ENCODE measurements at regions not wholly inside any gene's neighbourhood (a gene's known extent, or its start where the extent isn't known, plus 50 kb on each side); places are given as distances from the start of the nearest gene placed in this dataset.

DNA sequence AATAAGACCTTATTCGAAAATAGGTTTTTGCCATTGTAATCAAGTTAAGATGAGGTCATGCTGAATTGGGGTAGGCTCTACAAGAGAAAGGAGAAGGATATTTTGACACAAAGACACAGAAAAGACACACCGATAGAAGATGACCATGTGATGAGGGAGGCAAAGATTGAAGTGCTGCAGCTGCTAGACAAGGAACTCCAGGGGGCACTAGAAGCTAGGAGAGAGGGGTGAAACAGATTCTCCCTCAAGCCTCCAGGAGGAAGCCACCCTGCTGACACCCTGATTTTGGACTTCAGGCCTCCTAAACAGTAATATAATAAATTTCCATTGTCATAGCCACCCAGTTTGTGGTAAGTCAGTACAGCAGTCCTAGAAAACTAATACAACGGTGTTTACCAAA lies 506.8 kb upstream of the CAMK1G start:
- no peak for TF ChIP-seq EZH2phosphoT487 (conservative IDR thresholded peaks at IDR 0.05; ENCODE audit: low read length)
- Histone ChIP-seq H2AFZ (ENCODE audit: low read depth, low read length, severe bottlenecking) (no peak overlapping the region), H4K20me1 (ENCODE audit: low read depth, low read length) (no peaks in the 10 kb centered on the region), H3F3A (ENCODE audit: insufficient read depth) (no peaks in the 10 kb centered on the region), H3K79me2 (ENCODE audit: insufficient read depth, low read length) (no peaks in the 10 kb centered on the region), H3K9ac (ENCODE audit: low read length) (no peak overlapping the region), H3K9me2 (replicated peaks; ENCODE audit: insufficient read depth, low read length) (no peaks in the 10 kb centered on the region), H3K27me3 (ENCODE audit: low read length) (no peaks in the 10 kb centered on the region), H3K36me3 (ENCODE audit: low read length) (no peaks in the 10 kb centered on the region), H3K4me2 (ENCODE audit: low read depth, low read length, poor library complexity, severe bottlenecking) (no peak overlapping the region), H3K9me3 (ENCODE audit: insufficient read depth, low read length) (no peaks in the 10 kb centered on the region), H3K4me3 (ENCODE audit: insufficient read depth, low read length, poor library complexity, severe bottlenecking) (no peak overlapping the region), H3K27ac (ENCODE audit: low read depth, low read length) (no peak overlapping the region)

DNA sequence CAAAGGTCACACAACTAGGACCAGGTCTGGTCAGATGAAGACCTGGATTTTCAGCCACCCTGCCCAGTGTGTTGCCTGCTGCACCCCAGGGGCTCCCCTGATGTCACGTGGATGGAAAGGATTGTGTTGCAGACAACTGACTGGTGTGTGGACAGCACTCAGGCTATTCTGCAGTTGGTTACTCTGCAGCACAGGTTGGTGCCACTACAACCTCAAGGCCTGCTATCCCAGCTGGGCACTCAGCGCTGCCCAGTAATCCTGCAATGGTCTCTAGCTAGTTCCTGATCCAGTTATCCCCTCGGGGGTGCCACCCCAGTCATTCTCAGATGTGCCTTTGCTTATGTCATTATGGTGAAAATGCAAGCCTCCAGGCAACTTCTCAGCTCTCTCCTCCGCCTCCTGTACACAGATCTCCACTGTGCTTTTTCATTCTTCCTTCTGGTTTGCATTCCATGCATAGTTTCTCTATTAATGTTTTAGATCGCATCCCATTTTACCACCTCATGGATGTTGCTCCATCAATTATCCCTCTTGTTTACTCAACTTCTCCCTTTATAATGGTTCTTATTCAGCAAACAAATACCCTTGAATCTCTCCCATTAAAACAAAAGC lies 503.2 kb upstream of the CAMK1G start:
- no peaks in the 10 kb centered on the region for H3K36me3 ChIP-seq (ENCODE audit: low read length)
- H3K27me3 ChIP-seq (ENCODE audit: low read length) = no peaks in the 10 kb centered on the region
- H3K9ac ChIP-seq (ENCODE audit: low read length) = no peak overlapping the region
- no peak overlapping the region for H3K4me2 ChIP-seq (ENCODE audit: low read depth, low read length, poor library complexity, severe bottlenecking)
- H3K9me2 ChIP-seq (replicated peaks; ENCODE audit: insufficient read depth, low read length) = no peaks in the 10 kb centered on the region
- no peak overlapping the region for H3K27ac ChIP-seq (ENCODE audit: low read depth, low read length)
- H4K20me1 ChIP-seq (ENCODE audit: low read depth, low read length) = no peaks in the 10 kb centered on the region
- no peaks in the 10 kb centered on the region for H3K79me2 ChIP-seq (ENCODE audit: insufficient read depth, low read length)
- H2AFZ ChIP-seq (ENCODE audit: low read depth, low read length, severe bottlenecking) = no peak overlapping the region
- H3K9me3 ChIP-seq (ENCODE audit: insufficient read depth, low read length) = no peaks in the 10 kb centered on the region
- no peak overlapping the region for H3K4me3 ChIP-seq (ENCODE audit: insufficient read depth, low read length, poor library complexity, severe bottlenecking)
- TF ChIP-seq, protein P1, sequence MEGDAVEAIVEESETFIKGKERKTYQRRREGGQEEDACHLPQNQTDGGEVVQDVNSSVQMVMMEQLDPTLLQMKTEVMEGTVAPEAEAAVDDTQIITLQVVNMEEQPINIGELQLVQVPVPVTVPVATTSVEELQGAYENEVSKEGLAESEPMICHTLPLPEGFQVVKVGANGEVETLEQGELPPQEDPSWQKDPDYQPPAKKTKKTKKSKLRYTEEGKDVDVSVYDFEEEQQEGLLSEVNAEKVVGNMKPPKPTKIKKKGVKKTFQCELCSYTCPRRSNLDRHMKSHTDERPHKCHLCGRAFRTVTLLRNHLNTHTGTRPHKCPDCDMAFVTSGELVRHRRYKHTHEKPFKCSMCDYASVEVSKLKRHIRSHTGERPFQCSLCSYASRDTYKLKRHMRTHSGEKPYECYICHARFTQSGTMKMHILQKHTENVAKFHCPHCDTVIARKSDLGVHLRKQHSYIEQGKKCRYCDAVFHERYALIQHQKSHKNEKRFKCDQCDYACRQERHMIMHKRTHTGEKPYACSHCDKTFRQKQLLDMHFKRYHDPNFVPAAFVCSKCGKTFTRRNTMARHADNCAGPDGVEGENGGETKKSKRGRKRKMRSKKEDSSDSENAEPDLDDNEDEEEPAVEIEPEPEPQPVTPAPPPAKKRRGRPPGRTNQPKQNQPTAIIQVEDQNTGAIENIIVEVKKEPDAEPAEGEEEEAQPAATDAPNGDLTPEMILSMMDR (IDR thresholded peaks at IDR 0.05; ENCODE audit: insufficient read depth, low read length, poor library complexity, severe bottlenecking) = no peak
- TF ChIP-seq EZH2phosphoT487 (conservative IDR thresholded peaks at IDR 0.05; ENCODE audit: low read length) = no peak
- no peaks in the 10 kb centered on the region for H3F3A ChIP-seq (ENCODE audit: insufficient read depth)

DNA sequence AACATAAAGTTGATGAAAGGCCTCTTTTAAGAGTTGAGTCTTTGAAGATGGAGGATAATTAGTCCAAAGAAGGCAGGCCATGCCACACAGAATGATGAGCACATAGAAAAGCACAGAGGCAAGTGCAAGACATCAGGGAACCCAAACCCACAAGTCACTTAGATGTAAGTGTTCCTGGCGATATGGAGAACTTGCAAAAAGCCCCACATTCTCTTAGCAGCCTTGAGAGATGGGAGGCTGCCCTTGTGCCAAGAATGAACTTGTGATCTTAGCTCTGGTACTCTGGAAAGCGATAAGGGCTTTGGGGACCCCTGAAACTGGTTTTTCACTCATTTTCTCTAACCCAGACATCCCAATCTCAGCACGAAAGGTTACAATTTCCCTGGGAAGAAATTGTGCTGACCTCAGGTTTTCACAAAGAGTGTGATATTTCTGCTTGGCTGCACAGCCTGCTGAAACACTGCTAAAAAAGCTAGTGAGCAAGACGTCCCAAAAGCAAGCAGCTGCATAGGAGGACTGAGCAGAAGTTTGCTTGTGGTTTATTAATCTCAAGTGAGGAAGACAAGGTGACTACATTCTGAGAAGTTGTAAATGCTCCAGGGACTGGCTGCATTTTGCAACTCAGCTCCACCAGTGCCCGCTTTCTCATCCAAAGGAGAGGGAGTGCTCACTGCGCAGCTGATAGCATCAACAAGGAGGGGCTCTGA lies 496.9 kb upstream of the CAMK1G start:
- Histone ChIP-seq H3K36me3 (ENCODE audit: low read length) (no peaks in the 10 kb centered on the region), H2AFZ (ENCODE audit: low read depth, low read length, severe bottlenecking) (no peak overlapping the region), H3K9me2 (replicated peaks; ENCODE audit: insufficient read depth, low read length) (no peaks in the 10 kb centered on the region), H3K27me3 (ENCODE audit: low read length) (no peaks in the 10 kb centered on the region), H3K4me3 (ENCODE audit: insufficient read depth, low read length, poor library complexity, severe bottlenecking) (no peak overlapping the region), H3K27ac (ENCODE audit: low read depth, low read length) (no peak overlapping the region), H3K9ac (ENCODE audit: low read length) (no peak overlapping the region), H3K9me3 (ENCODE audit: insufficient read depth, low read length) (no peaks in the 10 kb centered on the region), H4K20me1 (ENCODE audit: low read depth, low read length) (no peaks in the 10 kb centered on the region), H3K4me2 (ENCODE audit: low read depth, low read length, poor library complexity, severe bottlenecking) (no peak overlapping the region), H3K79me2 (ENCODE audit: insufficient read depth, low read length) (no peaks in the 10 kb centered on the region), H3F3A (ENCODE audit: insufficient read depth) (no peaks in the 10 kb centered on the region)
- TF ChIP-seq EZH2phosphoT487 (conservative IDR thresholded peaks at IDR 0.05; ENCODE audit: low read length) = no peak
- TF ChIP-seq, protein P1 (IDR thresholded peaks at IDR 0.05; ENCODE audit: insufficient read depth, low read length, poor library complexity, severe bottlenecking) = no peak

DNA sequence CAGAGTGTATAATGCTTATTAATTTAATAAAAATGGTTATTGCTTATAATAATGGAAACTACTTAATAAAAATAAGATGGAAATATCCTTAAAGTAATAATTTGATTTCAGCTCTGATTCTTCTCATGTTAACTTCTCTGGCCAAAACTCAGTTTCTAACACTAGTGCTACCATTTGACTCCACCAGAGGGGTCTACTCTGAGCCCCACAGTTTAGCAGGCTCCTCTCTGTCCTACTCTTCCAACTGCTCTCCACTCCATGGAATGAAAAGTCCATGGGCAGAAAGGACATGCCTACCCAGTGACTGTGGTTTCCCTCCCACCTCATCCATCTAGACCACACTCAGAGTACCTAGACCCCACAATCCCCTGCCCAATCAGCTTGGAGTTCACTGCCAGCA lies 489.1 kb upstream of the CAMK1G start:
- Histone ChIP-seq H3K9me3 (ENCODE audit: insufficient read depth, low read length) (no peaks in the 10 kb centered on the region), H3F3A (ENCODE audit: insufficient read depth) (no peaks in the 10 kb centered on the region), H3K79me2 (ENCODE audit: insufficient read depth, low read length) (no peaks in the 10 kb centered on the region), H3K9me2 (replicated peaks; ENCODE audit: insufficient read depth, low read length) (no peaks in the 10 kb centered on the region), H3K9ac (ENCODE audit: low read length) (no peak overlapping the region), H3K27me3 (ENCODE audit: low read length) (no peaks in the 10 kb centered on the region), H4K20me1 (ENCODE audit: low read depth, low read length) (no peaks in the 10 kb centered on the region), H3K27ac (ENCODE audit: low read depth, low read length) (no peak overlapping the region), H3K4me3 (ENCODE audit: insufficient read depth, low read length, poor library complexity, severe bottlenecking) (no peak overlapping the region), H3K4me2 (ENCODE audit: low read depth, low read length, poor library complexity, severe bottlenecking) (no peak overlapping the region), H2AFZ (ENCODE audit: low read depth, low read length, severe bottlenecking) (no peak overlapping the region), H3K36me3 (ENCODE audit: low read length) (no peaks in the 10 kb centered on the region)
- no peak for TF ChIP-seq EZH2phosphoT487 (conservative IDR thresholded peaks at IDR 0.05; ENCODE audit: low read length)
- TF ChIP-seq, protein P1 (IDR thresholded peaks at IDR 0.05; ENCODE audit: insufficient read depth, low read length, poor library complexity, severe bottlenecking) = no peak

All from SU-DHL-6 (cell line).